DMS 273 (cell line): ENCODE measurements at regions not wholly inside any gene's neighbourhood (a gene's known extent, or its start where the extent isn't known, plus 50 kb on each side); places are given as distances from the start of the nearest gene placed in this dataset.
"Not testable (repeated sequence)": the region's sequence is repeated elsewhere in the genome, so short reads cannot be mapped to it uniquely, and the experiment has no call there.

Experiments
- DNase-seq: peaks from one replicate; lab custom pipeline; 2025; ENCODE audit not compliant: unreplicated experiment; lab: John Stamatoyannopoulos, UW

DNA sequence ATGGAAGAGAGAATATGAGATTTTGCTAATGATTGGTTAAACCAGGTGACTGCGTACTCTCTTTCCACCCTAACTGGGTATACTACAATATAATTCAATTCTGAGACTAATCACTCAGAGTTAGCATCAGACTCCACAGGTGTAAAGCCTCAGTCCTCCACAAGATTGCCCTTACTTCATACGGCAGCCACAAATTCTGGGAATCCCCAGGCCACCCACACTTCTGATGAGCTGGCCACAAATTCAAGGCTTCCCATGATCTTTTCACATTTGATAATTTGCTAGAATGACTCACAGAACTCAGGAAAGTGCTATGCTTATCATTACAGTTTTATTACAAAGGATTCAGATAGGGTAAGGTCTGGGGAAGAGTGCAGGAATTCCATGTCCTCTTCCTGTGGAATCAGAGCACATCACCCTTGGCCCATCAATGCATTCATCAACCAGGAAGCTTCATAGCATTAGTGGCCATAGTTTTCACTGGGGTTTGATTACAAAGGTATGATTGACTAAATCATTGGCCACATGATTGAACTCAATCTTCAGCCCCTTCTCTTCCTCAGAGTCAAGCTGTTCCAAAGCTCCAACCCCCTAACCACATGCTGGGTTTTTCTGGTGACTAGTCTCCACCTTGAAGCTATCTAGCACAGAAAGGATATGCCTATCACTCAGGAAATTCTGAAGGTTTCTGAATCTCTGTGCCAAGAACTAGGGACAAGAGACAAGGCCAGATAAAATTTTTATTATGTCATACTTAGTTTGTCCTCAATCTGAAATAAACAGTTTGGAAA lies 131.7 kb downstream of the HHIPL2 start:
- no peak for DNase-seq

DNA sequence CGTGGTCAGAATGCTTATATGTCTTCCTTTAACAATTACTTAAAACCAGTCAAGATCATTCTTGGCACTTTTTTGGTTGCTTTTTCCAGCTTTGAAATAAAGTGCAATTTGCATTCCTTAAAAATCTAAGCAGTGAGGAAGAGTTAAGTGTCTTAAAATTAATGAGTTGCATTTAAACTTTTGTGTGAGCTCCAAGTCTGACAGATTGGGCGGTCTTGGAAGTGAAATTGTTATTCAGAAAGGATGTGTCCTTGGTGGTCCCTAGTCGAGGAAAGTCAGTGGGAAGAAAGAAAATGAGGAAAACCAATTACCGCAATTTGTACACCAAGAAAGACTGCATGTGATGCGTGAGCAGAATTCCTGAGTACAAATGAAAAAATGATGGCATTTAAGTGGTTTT lies 132.5 kb downstream of the HHIPL2 start:
- DNase-seq, result no peak

DNA sequence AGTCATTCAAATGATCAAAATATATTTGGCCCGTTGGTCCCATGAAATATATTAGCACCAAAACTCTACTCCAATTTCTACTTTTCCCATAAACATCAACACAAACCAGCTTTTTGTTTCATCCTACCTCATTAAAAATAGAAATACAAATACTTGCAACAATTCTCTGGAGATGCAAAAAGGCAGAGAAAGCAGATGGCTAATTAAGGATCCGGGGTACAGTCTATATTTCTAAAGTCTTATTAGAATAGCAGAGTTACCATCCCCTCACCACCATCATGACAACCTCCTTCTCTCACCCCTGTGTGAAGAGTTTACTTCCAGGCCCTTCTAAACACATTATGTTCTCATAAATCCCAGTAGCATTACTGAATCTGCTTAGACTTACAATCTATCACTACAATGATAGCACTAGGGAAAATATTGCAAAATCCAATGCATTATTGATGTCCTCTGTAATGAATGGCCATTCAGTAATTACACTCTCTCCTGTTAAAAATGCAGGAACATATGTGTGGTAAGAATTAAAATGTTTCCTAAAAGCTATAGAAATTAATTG lies 133.8 kb downstream of the HHIPL2 start:
- no peak for DNase-seq

DNA sequence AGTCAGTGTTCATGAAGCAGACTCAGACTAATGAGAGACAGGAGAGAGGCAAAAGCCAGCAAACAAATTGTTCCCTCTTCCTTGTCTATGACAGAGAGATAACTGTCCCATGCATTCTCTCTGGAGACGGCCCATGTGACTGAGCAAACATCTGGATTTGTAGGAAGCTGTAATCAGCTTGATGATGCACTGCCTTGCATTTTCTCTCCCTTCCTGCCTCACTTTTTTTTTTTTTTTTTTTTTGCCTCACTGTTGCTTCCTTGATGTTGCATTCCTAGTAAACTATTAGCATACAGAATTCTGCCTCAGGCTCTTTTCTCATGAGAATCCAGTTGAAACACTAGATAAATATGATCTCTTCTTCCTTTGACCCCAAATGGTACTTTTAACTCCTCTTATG lies 134.5 kb downstream of the HHIPL2 start:
- DNase-seq, result no peak

DNA sequence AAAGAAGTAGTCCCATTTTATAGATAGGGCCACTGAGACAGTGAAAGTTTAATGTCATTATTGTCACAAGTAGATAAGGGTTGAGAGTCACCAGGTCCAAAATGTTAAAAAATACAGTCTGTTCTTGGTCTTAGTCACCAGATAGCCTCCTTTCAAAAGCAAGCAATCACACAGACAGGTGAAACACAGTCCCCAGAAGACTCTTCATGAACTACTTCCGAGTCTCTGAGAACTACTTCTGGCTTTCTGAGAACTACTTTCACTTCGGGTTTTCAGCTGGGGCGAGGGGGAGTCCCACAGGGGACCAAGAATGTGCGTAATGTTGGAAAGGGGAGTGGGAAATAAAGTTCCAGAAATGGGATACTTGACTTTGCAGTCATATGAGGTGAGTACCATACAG lies 143.2 kb downstream of the HHIPL2 start:
- no peak for DNase-seq

DNA sequence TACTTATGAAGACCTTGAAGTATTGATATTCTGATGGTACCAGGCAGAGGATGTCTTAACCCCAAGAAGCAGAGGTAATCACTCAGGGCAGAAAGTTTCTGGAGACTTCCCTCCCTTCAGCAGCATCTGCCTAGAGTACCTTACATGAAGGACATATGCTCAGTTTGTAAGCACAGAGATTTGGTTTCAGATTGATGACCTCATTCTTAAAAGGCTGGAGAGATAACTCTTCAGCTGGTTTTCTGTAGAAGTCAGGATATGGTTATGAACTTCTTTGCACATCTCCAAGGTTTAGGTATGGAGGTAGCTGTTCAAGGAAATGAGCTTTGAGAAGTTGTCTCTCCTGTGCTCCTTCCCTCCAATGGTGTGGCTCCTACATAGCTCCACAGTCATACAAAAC lies 148.7 kb downstream of the HHIPL2 start:
- DNase-seq, result peak; percentile 44

DNA sequence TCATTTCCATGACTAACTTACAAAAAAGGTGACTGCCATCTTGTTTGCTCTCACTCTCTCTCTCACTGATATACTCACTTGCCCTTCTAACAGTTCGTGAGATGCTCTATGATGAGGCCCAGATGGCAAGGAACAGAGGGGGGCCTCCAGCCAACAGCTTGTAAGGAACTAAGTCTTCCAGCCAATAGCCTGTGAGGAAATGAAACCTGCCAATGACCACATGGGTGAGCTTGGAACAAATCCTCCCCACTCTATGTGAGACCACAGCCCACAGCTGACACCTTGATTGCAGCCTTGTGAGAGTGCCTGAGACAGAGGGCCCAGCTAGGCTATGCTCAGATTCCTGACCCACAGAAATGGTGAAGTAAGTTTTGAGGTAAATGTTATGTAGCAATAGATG lies 153.7 kb downstream of the HHIPL2 start:
- DNase-seq, result no peak

DNA sequence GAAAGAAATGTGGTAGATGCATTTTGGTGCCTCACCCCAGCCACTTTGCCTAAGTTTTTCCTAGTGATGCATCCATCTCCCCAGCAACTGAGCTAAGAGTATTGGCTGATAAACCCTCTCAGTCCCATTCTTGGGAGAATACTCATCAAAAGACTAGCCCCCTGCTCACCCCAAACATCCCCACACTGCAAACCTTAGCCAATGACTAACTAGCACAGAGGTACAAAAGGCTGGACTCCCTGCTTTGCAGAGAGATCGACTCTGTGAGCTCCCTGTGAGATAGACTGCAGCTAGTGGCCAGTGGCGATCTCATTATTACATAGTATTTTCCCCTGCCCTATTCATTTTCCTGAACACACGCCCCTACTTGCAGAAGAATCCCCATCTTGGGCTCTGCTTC lies 155.3 kb downstream of the HHIPL2 start:
- no peak for DNase-seq

DNA sequence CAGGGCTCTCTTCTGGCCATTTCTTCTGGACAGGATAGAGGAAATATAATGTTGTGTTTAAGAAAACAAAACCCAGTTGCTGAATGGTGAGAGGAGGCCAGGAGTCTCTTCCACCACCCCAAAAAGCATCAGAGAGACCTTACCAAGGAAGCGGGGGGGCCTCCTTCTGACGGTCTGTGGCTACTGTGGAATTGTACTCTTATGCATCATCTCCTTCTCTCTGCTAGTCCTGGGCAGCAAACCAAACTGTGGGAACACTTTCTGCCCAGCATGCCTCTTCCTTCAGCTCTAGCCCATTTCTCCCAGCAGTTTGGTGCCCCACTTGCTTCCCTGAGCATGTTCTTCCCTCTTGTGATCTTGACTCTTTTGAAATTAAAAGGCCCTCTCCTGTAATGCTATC lies 157.7 kb downstream of the HHIPL2 start:
- DNase-seq, result no peak

DNA sequence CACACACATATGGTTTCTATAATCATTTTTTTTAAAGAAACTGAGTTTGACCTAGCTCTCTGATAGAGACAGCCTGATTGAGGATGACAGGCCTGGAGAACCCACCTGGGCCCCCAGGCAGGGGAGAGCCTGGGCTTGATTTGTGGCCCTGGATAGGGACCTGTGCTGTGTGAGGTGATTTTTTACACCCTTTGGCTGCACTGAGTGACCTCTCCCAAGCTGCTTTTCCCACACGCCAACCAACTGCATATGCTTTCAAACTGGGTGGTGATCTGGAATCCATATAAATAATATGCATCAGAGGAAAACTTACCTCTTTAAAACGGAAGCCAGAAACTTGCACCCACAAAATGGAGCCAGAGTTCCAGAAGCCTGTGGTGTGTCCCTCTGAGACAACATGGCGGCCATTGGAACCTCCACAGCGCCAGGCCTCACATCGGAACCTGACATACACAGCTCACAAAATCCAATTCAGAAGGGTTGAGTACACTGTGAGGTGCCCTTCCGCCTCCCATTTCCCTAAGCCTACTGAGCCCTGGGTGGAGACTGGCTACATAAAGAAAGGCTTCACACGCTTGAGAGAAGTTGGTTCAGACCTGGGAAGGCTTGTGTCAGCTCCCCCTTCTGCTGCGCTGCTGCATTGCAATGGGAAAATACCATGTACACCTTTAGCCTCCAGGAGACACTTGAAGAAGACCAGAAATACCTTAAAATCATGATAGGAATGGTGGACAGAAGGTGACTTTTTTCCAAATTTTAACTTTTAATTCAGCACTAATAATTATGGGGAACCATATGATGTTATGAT lies 160.7 kb downstream of the HHIPL2 start:
- DNase-seq, result peak; percentile 42

DNA sequence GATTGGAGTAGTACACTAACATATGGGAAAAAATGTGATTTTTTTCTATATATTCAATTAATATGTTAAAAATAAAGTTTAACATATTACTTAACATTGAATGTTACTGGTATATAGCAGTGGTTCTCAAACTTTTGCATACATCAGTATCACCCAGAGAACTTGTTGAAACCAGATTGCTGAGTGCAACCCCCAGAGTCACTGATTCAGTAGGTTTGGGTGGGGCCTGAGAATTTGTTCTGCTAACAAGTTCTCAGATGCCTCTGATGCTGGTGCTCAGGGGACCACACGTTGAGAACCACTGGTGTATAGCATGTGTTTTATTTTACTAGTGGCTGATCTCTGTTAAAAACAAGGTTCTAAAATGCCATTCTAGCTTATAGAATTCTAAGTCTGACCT lies 161.9 kb downstream of the HHIPL2 start:
- DNase-seq, result no peak

DNA sequence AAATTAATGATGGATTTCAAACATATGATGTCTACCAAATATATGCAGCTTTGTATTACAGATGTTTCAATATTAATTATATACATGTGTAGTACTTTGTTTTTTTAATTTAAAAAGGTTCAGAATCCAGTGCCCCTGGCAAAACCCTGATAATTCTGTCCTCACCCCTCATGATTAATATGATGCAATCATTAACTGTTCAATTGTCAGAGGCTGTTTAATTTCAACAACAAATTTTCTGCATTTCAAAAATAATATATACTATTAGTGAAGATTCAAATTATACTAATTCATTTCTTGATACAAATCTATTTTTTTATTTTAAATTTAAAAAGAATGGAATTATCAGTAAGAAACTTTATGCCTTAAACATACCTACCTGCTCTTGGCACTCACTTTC lies 162.6 kb downstream of the HHIPL2 start:
- DNase-seq, result no peak

DNA sequence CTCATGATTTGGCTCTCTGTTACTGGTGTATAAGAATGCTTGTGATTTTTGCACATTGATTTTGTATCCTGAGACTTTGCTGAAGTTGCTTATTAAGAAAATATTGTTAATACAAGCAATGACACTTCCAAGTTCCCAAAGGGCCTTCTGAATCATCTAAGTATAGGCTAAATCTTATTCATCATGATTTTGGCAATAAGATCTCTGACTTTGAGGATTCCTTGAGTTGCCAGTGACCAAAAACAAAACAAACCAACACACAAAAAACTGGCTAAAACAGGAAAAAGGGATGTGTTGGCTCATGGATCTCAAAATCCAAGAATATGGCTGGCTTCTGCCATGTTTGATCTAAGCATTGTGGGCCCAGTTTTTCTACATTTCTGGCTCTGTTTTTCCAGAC lies 163.4 kb downstream of the HHIPL2 start:
- DNase-seq, result no peak

DNA sequence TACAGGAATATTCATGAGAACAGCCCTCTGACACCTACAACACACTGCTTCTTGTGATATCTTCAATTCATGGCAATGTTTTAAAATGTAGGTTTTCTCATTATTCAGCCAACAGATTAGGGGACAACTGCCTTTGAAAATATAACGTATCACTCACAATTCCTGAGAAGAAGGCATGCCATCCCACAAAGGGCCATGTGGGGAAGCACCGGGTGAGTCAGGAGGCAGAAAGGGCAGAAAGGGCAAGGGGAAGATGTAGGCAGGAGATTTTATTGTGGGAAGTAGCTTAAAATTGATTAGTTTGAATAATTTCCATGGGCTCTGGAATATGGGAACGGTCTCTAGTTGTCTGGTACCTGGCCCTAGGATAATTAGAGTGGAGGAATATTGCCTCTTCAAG lies 165.7 kb downstream of the HHIPL2 start:
- DNase-seq, result no peak

DNA sequence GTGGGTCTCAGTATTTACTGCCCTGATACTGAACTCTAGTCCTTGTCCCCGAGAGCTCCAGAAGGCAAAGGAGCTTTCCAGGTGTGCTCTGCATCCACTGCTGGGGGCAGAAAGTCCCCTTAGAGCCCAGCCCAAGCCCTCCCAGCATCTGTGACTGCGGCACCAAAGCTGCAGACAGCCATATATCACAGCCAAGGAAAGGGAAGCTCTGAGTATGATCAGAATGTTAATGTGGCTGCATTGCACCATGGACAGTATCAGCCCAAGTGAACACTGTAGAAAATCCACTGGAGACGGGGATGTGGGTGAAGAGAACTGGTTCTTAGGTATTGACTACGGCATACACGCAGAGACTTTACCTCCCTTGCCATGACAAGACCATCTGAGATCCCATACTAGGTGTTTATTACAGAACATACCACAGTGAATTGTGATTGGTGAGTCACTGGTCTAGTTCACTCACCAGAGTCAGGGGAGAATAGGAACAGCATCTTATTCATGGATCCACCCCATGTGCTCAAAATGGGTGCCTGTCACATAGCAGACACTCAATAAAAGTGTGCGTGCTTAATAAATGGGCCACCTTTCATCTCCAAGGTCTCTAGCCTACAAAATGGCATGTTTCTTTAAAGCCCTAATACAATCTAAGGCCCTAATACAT lies 170.3 kb downstream of the HHIPL2 start:
- no peak for DNase-seq

DNA sequence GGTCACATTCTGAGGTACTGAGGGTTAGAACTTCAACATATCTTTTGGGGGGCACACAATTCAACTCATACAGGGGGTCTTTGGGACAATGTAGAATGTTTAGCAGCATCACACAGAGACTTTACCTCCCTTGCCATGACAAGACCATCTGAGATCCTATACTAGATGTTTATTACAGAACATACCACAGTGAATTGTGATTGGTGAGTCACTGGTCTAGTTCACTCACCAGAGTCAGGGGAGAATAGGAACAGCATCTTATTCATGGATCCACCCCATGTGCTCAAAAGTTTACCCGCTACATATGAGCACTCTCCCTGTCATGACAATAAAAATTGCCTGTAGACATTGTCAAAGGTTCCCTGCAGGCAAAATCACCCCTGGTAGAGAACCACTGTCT lies 171.1 kb downstream of the HHIPL2 start:
- DNase-seq, result not testable (repeated sequence)

DNA sequence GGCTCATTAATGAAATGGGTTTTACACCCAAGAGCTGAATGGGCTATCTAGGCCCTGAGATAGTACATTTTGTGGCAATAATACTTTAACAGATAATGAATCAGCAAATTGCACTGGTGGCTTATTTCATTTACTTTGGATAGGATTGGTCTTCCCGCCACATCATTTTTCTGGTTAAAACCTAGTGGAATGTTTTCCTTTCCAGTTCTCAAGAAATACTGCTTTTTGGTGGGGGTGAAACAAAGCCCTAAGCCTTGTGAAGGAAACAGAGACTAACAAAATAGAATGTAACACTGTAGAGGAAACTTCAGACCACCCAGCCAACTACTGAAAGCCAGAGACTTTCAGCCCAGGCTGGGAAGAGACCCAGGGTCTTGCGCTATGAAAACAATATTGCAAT lies 172.2 kb downstream of the HHIPL2 start:
- no peak for DNase-seq

DNA sequence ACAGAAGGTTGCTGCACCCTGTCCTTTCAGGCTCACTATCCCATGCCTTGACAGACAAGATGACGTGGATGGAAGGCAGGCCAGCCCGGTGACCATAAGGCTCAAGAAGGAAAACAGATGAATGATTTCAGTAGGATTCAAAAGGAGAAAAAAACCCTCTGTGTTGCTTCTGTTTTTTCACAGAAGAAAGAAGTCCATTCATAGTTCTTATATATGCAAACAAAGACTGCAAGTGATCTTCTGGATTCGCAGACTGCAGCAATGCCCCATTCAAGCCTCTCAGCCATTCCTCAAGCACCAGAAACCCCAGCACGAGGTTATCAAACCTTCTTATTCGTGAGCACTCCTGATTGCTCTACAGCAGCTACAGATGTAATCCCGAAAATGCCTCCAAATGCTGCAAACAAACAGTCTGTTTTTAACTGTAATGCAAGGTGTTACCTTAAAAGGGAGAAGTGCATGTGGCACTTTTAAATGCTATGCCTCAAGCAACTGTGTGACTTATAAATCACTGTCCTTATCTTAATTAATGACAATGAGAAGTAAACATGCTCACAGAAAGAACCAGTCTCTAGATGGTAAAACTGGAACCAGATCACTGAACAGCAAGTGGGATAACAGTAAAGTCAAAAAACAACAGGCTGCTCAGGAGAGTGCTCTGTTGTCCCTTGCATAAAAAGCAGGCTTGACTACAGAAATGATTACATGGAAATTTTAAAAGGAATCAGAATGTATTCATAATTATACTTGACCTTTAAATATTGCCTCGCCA lies 173.9 kb downstream of the HHIPL2 start:
- no peak for DNase-seq

DNA sequence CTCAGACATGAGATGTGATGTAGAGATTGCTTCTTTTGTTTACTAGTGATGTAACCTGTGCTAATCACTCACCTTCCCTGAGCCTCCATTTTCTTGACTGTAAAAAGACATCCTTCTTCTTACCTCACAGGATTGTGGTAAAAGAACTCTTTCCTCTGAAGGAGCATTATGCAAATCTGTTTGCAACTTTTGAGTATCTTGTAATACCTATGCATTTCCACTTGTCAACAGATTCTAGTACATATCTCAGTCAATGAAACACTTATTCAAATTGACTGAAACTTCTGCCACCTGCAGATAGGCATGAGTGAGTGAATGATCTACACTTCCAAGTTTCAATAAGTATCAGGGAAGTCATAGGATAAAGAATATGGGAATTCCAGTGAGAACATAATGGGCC lies 174.7 kb downstream of the HHIPL2 start:
- no peak for DNase-seq

DNA sequence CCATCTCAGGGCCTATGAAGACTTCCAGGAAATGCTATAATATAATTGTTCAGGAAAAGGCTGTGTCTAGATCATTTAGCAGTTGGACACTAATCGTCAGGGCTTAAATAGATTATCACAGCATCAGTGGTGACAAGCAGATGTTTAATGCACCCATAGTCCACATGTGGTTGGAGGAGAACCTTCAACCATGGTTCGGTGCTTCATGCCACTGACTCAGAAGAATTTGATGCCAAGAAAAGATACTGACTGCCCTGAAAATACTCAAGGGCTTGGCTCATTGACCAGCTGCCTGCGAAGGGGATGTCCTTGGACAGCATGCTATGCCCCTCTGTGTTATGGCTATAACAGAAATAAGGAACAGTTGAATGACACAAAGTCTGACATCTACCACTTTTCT lies 175.7 kb downstream of the HHIPL2 start:
- DNase-seq, result no peak
